Fibroblast of lung (primary cell): ENCODE measurements at regions not wholly inside any gene's neighbourhood (a gene's known extent, or its start where the extent isn't known, plus 50 kb on each side); places are given as distances from the start of the nearest gene placed in this dataset.

Source experiments
- CTCF ChIP-seq, 2 donors: IDR thresholded peaks in 1 of 2; conservative IDR thresholded peaks in 1 of 2; 1 replicate in 1 of 2; 2 replicates in 1 of 2; pipeline ENCODE4 v1.5.1; 2011 to 2012; ENCODE audit warnings: low read length in 2 of 2, control low read depth in 1 of 2, inconsistent platforms in 1 of 2, low read depth in 1 of 2, mild to moderate bottlenecking in 1 of 2
- EZH2 ChIP-seq: IDR thresholded peaks from 2 replicates; pipeline ENCODE4 v1.5.1; 2012; ENCODE audit warnings: low read length, control low read depth, mild to moderate bottlenecking; ENCODE audit errors: missing control alignments

- no peak for TF ChIP-seq CTCF (conservative IDR thresholded peaks at IDR 0.05 in 1 of 2, IDR thresholded peaks at IDR 0.05 in 1 of 2; ENCODE audit: low read depth in 1 of 2, low read length in 2 of 2)
- TF ChIP-seq EZH2: no peak
Measured at GRCh38 chr9:24296124-24296523, 249.6 kb downstream of the IZUMO3 start.
